Neural cell (in vitro differentiated cells): ENCODE measurements at regions not wholly inside any gene's neighbourhood (a gene's known extent, or its start where the extent isn't known, plus 50 kb on each side); places are given as distances from the start of the nearest gene placed in this dataset.

Experiments
- H2AFZ ChIP-seq: fragments of 200-600, 300-800 bp; sonication (generic), shearing (Covaris generic); 2 replicates; pipeline ENCODE4 v1.6.0; 2014; ENCODE audit warnings: low read depth, mild to moderate bottlenecking, antibody characterized with exemption, low read length, moderate library complexity
- H3F3A ChIP-seq: fragments of 200-600 bp; shearing (Covaris generic); 2 replicates; pipeline ENCODE4 v1.6.1; 2016; ENCODE audit warnings: mild to moderate bottlenecking, moderate library complexity, mixed read lengths, antibody characterized with exemption, low read length; ENCODE audit not compliant: insufficient read depth, poor library complexity, severe bottlenecking
- H3K27ac ChIP-seq: fragments of 200-600, 300-800 bp; sonication (generic), shearing (Covaris generic); 2 replicates; pipeline ENCODE4 v1.5.1; 2014; ENCODE audit warnings: mild to moderate bottlenecking, low read length, moderate library complexity
- H3K27me3 ChIP-seq: fragments of 300-800, 200-600 bp; sonication (generic), shearing (Covaris generic); 2 replicates; pipeline ENCODE4 v1.6.0; 2014; ENCODE audit warnings: mild to moderate bottlenecking, low read depth, low read length, moderate library complexity; ENCODE audit not compliant: insufficient read depth
- H3K36me3 ChIP-seq: fragments of 300-800, 200-600 bp; sonication (generic), shearing (Covaris generic); 2 replicates; pipeline ENCODE4 v1.5.1; 2014; ENCODE audit warnings: mild to moderate bottlenecking, antibody characterized with exemption, low read length, moderate library complexity; ENCODE audit not compliant: insufficient read depth
- H3K4me2 ChIP-seq: fragments of 300-800, 200-600 bp; sonication (generic), shearing (Covaris generic); 2 replicates; pipeline ENCODE4 v1.6.0; 2014; ENCODE audit warnings: mild to moderate bottlenecking, low read length
- H3K4me3 ChIP-seq: fragments of 300-800, 200-600 bp; sonication (generic), shearing (Covaris generic); 2 replicates; pipeline ENCODE4 v1.5.1; 2014; ENCODE audit warnings: mild to moderate bottlenecking, low read length, moderate library complexity
- H3K79me2 ChIP-seq: fragments of 200-600 bp; shearing (Covaris generic); replicated peaks from 2 replicates; pipeline ENCODE4 v1.6.0; 2014; ENCODE audit warnings: mild to moderate bottlenecking, low read length, moderate library complexity; ENCODE audit not compliant: insufficient read depth
- H3K9ac ChIP-seq: fragments of 300-800, 200-600 bp; sonication (generic), shearing (Covaris generic); 2 replicates; pipeline ENCODE4 v1.6.1; 2016; ENCODE audit warnings: mild to moderate bottlenecking, low read length, mixed read lengths
- H3K9me2 ChIP-seq: fragments of 200-600 bp; shearing (Covaris generic); 2 replicates; pipeline ENCODE4 v1.6.1; 2016; ENCODE audit warnings: mild to moderate bottlenecking, low read length, mixed read lengths; ENCODE audit not compliant: insufficient read depth
- H3K9me3 ChIP-seq: fragments of 200-600, 300-800 bp; sonication (generic), shearing (Covaris generic); 2 replicates; pipeline ENCODE4 v1.6.1; 2016; ENCODE audit warnings: mild to moderate bottlenecking, mixed run types, low read length, moderate library complexity, mixed read lengths
- H4K20me1 ChIP-seq: fragments of 200-600 bp; shearing (Covaris generic); 2 replicates; pipeline ENCODE4 v1.6.1; 2016; ENCODE audit warnings: mild to moderate bottlenecking, mixed run types; ENCODE audit not compliant: insufficient read depth
- EP300 ChIP-seq: fragments of 450-650 bp; conservative IDR thresholded peaks from 2 replicates; pipeline ENCODE4 v1.6.1; 2014; ENCODE audit warnings: antibody characterized with exemption, mild to moderate bottlenecking, moderate library complexity; ENCODE audit not compliant: poor library complexity, severe bottlenecking
- EZH2 ChIP-seq: fragments of 200-600, 300-800 bp; shearing (Covaris generic), sonication (generic); IDR thresholded peaks from 2 replicates; pipeline ENCODE4 v1.6.1; 2014; ENCODE audit warnings: antibody characterized with exemption, low read length, borderline replicate concordance, mild to moderate bottlenecking; ENCODE audit not compliant: insufficient read depth, poor library complexity, severe bottlenecking
- MXI1 ChIP-seq: fragments of 450-650 bp; conservative IDR thresholded peaks from 2 replicates; pipeline ENCODE4 v1.6.1; 2014; ENCODE audit warnings: antibody characterized with exemption, mild to moderate bottlenecking; ENCODE audit not compliant: poor library complexity, severe bottlenecking
- POLR2AphosphoS5 ChIP-seq: IDR thresholded peaks from 2 replicates; pipeline ENCODE4 v1.6.1; 2012
- RAD21 ChIP-seq: fragments of 450-650 bp; conservative IDR thresholded peaks from 2 replicates; pipeline ENCODE4 v1.6.1; 2014; ENCODE audit warnings: antibody characterized with exemption, mild to moderate bottlenecking, moderate library complexity
- SMC3 ChIP-seq: fragments of 450-650 bp; conservative IDR thresholded peaks from 2 replicates; pipeline ENCODE4 v1.6.1; 2014; ENCODE audit warnings: antibody characterized with exemption, mild to moderate bottlenecking, moderate library complexity; ENCODE audit not compliant: poor library complexity
- TAF1 ChIP-seq: IDR thresholded peaks from 2 replicates; pipeline ENCODE4 v1.6.1; 2012; ENCODE audit warnings: low read depth
- TF ChIP-seq, protein P1 (sequence below): fragments of 450-650 bp; IDR thresholded peaks from 2 replicates; pipeline ENCODE4 v1.5.1; 2014; ENCODE audit warnings: antibody characterized with exemption, mild to moderate bottlenecking, moderate library complexity; ENCODE audit not compliant: poor library complexity, severe bottlenecking
- TF ChIP-seq, protein P2 (sequence below): IDR thresholded peaks from 2 replicates; pipeline ENCODE4 v1.6.1; 2012; ENCODE audit warnings: borderline replicate concordance

DNA sequence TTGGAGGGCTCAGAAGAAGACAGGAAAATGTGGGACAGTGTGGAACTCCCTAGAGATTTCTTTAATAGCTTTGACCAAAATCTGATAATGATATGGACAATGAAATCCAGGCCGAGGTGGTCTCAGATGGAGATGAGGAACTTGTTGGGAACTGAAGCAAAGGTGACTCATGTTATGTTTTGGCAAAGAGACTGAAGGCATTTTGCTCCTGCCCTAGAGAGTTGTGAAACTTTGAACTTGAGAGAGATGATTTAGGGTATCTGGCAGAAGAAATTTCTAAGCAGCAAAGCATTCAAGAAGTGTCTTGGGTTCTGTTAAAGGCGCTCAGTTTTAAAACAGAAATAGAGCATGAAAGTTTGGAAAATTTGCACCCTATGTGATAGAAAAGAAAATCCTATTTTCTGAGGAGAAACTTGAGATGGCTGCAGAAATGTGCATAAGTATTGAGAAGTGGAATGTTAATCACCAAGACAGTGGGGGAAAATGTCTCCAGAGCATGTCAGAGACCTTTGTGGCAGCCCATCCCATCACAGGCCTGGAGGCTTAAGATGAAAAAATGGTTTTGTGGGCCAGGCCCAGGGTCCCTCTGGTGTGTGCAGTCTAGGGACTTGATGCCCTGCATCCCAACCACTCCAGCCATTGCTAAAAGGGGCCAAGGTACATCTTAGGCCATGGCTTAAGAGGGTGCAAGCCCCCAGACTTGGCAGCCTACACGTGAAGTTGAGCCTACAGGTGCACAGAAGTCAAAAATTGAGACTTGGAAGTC, 463.7 kb upstream of the TLE4 start:
- Histone ChIP-seq H4K20me1 (no peaks in the 10 kb centered on the region), H3K9ac (no peak overlapping the region), H3K27me3 (no peaks in the 10 kb centered on the region), H3K9me3 (peaks cover 5% of the 10 kb centered on the region), H3K27ac (no peak overlapping the region), H3K36me3 (no peaks in the 10 kb centered on the region), H3K79me2 (no peaks in the 10 kb centered on the region), H3K4me3 (no peak overlapping the region), H3K9me2 (no peaks in the 10 kb centered on the region), H3K4me2 (no peak overlapping the region), H2AFZ (no peak overlapping the region), H3F3A (no peaks in the 10 kb centered on the region)
- TF ChIP-seq, protein P1, sequence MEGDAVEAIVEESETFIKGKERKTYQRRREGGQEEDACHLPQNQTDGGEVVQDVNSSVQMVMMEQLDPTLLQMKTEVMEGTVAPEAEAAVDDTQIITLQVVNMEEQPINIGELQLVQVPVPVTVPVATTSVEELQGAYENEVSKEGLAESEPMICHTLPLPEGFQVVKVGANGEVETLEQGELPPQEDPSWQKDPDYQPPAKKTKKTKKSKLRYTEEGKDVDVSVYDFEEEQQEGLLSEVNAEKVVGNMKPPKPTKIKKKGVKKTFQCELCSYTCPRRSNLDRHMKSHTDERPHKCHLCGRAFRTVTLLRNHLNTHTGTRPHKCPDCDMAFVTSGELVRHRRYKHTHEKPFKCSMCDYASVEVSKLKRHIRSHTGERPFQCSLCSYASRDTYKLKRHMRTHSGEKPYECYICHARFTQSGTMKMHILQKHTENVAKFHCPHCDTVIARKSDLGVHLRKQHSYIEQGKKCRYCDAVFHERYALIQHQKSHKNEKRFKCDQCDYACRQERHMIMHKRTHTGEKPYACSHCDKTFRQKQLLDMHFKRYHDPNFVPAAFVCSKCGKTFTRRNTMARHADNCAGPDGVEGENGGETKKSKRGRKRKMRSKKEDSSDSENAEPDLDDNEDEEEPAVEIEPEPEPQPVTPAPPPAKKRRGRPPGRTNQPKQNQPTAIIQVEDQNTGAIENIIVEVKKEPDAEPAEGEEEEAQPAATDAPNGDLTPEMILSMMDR = no peak
- TF ChIP-seq MXI1 = no peak
- TF ChIP-seq RAD21 = no peak
- TF ChIP-seq, protein P2, sequence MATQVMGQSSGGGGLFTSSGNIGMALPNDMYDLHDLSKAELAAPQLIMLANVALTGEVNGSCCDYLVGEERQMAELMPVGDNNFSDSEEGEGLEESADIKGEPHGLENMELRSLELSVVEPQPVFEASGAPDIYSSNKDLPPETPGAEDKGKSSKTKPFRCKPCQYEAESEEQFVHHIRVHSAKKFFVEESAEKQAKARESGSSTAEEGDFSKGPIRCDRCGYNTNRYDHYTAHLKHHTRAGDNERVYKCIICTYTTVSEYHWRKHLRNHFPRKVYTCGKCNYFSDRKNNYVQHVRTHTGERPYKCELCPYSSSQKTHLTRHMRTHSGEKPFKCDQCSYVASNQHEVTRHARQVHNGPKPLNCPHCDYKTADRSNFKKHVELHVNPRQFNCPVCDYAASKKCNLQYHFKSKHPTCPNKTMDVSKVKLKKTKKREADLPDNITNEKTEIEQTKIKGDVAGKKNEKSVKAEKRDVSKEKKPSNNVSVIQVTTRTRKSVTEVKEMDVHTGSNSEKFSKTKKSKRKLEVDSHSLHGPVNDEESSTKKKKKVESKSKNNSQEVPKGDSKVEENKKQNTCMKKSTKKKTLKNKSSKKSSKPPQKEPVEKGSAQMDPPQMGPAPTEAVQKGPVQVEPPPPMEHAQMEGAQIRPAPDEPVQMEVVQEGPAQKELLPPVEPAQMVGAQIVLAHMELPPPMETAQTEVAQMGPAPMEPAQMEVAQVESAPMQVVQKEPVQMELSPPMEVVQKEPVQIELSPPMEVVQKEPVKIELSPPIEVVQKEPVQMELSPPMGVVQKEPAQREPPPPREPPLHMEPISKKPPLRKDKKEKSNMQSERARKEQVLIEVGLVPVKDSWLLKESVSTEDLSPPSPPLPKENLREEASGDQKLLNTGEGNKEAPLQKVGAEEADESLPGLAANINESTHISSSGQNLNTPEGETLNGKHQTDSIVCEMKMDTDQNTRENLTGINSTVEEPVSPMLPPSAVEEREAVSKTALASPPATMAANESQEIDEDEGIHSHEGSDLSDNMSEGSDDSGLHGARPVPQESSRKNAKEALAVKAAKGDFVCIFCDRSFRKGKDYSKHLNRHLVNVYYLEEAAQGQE = no peak
- no peak for TF ChIP-seq SMC3
- no peak for TF ChIP-seq EP300
- TF ChIP-seq TAF1 = no peak
- no peak for TF ChIP-seq EZH2
- TF ChIP-seq POLR2AphosphoS5 = no peak

DNA sequence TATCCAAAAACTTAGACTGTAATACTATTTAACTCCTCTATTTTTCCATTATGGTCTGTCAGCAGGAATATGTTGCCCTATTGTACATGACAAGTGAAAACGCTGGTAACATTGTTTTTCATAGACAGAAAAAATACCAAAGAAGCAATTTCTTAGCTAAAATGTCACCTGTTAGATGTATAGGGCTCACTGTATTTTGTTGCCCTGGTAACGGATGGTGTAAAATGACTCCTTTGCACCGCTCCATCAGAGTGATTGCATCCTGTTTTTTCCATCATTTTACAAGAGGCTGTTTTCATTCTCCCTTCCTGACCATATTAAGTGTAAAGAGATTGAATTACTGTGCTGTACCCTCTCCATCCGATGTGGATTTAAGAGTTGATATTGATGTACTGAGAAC, 460.1 kb upstream of the TLE4 start:
- peak overlapping the region; percentile 15 for H3K4me3 ChIP-seq
- peak overlapping the region; percentile 30 for H3K9ac ChIP-seq
- peaks cover 5% of the 10 kb centered on the region for H3K9me3 ChIP-seq
- H2AFZ ChIP-seq = no peak overlapping the region
- H4K20me1 ChIP-seq = no peaks in the 10 kb centered on the region
- H3K79me2 ChIP-seq = no peaks in the 10 kb centered on the region
- peak; percentile 31 for TF ChIP-seq SMC3
- TF ChIP-seq POLR2AphosphoS5 = peak; percentile 64
- TF ChIP-seq EP300 = peak; percentile 94
- peak; percentile 35 for TF ChIP-seq RAD21
- TF ChIP-seq EZH2 = no peak
- no peak for TF ChIP-seq MXI1
- TF ChIP-seq, protein P2 = peak; percentile 14
- no peaks in the 10 kb centered on the region for H3K27me3 ChIP-seq
- no peaks in the 10 kb centered on the region for H3K36me3 ChIP-seq
- H3K9me2 ChIP-seq = no peaks in the 10 kb centered on the region
- peak overlapping the region; percentile 71 for H3K27ac ChIP-seq
- H3K4me2 ChIP-seq = peak overlapping the region; percentile 39
- peaks cover 2% of the 10 kb centered on the region for H3F3A ChIP-seq
